Epidermal melanocyte (primary cell): ENCODE measurements at regions not wholly inside any gene's neighbourhood (a gene's known extent, or its start where the extent isn't known, plus 50 kb on each side); places are given as distances from the start of the nearest gene placed in this dataset.
"Not testable (repeated sequence)": the region's sequence is repeated elsewhere in the genome, so short reads cannot be mapped to it uniquely, and the experiment has no call there.

ENCODE experiments used
- DNase-seq: peaks from one replicate; pipeline ENCODE4 v3.0.0; 2011; ENCODE audit warnings: low spot score; ENCODE audit not compliant: insufficient read length

GRCh38 chr21:15119486-15119885 is 54.7 kb upstream of the NRIP1 start:
- no peak for DNase-seq

GRCh38 chr21:15121097-15121654 is 56.4 kb upstream of the NRIP1 start:
- no peak for DNase-seq

- DNase-seq, result no peak
These were observed 56.9 kb upstream of the NRIP1 start for GRCh38 chr21:15121655-15122120.

GRCh38 chr21:15122241-15122640 is 57.4 kb upstream of the NRIP1 start:
- no peak for DNase-seq

- DNase-seq, result no peak
These were observed 59.9 kb upstream of the NRIP1 start for GRCh38 chr21:15124731-15125130.

- DNase-seq, result no peak
These were observed 62.1 kb upstream of the NRIP1 start for GRCh38 chr21:15126948-15127347.

GRCh38 chr21:15127437-15127836 is 62.6 kb upstream of the NRIP1 start:
- no peak for DNase-seq

- DNase-seq, result no peak
These were observed 63.5 kb upstream of the NRIP1 start for GRCh38 chr21:15128267-15128666.

- DNase-seq, result not testable (repeated sequence)
These were observed 63.9 kb upstream of the NRIP1 start for GRCh38 chr21:15128714-15129113.

GRCh38 chr21:15130326-15130725 is 65.5 kb upstream of the NRIP1 start:
- DNase-seq, result no peak

- no peak for DNase-seq
These were observed 66.0 kb upstream of the NRIP1 start for GRCh38 chr21:15130751-15131150.

- no peak for DNase-seq
These were observed 68.0 kb upstream of the NRIP1 start for GRCh38 chr21:15132781-15133180.

- DNase-seq, result no peak
These were observed 70.1 kb upstream of the NRIP1 start for GRCh38 chr21:15134701-15135470.

GRCh38 chr21:15135867-15136629 is 71.2 kb upstream of the NRIP1 start:
- no peak for DNase-seq

GRCh38 chr21:15138490-15138889 is 73.7 kb upstream of the NRIP1 start:
- DNase-seq, result no peak

GRCh38 chr21:15139898-15140297 is 75.1 kb upstream of the NRIP1 start:
- no peak for DNase-seq

- DNase-seq, result peak; percentile 81
These were observed 75.7 kb upstream of the NRIP1 start for GRCh38 chr21:15140321-15141019.

GRCh38 chr21:15141261-15141970 is 76.6 kb upstream of the NRIP1 start:
- DNase-seq, result no peak

- DNase-seq, result no peak
These were observed 79.2 kb upstream of the NRIP1 start for GRCh38 chr21:15144026-15144425.

- no peak for DNase-seq
These were observed 83.6 kb upstream of the NRIP1 start for GRCh38 chr21:15148437-15148836.

- no peak for DNase-seq
These were observed 84.9 kb upstream of the NRIP1 start for GRCh38 chr21:15149600-15150224.
